Muscle of back (tissue), 3 donors: ENCODE measurements at regions not wholly inside any gene's neighbourhood (a gene's known extent, or its start where the extent isn't known, plus 50 kb on each side); places are given as distances from the start of the nearest gene placed in this dataset.
"Not testable (repeated sequence)": the region's sequence is repeated elsewhere in the genome, so short reads cannot be mapped to it uniquely, and the experiment has no call there.

Source experiments
- DNase-seq, 3 donors: peaks; one replicate each; pipeline versions ENCODE4 v3.0.0 to v3.0.0-alpha.2; 2013

DNA sequence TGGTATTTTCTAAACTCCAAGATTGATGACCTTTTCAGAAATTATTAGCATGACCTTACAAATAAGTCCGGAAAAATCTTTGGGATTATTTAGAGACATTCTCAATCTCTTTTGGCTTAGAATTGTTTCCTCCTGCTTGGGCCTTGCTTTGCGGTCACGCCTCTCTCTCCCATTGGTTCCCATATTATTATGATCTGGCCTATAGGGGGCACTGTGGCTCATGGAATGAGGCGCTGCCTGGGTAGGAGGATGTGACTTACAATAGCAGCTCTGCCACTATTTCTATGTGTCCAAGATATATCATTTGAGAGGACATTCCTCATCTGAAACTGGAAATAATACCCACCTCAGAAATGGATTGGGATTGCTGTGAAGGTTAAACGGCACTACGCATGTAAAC, 464.9 kb downstream of the MFSD1 start:
- peak in 2 of 3 donors; percentile 8 to 12 for DNase-seq

DNA sequence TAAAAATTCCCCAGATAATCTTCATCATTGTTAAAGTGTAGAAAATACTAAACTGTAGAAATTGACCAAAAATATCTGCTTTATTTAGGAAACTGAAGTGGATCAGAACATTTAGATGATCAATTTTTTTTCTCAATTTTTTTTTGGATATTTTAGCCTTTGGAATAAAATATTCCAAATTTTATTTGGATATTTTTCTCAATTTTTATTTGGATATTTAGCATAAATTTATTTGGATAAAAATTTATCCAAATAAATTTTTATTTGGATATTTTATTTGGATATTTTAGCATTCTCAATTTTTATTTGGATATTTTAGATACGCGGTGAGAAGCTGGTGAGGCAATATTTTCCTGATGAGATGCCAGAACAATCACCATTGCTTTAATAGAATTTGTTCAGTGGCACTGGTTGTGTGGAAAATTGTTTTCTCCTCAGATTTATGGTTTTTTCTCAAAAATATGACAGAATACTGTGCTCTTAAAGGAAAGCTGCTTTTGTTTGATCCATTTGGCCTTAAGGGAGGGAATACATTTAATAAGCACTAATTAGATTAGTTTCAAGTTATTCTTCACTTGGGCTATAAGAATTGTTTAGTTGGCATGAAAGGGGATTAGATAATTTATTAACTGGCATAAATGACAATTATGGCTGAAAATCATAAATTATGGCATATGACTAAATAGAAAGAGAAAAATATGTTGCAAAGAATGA, 470.1 kb downstream of the MFSD1 start:
- no peak for DNase-seq

DNA sequence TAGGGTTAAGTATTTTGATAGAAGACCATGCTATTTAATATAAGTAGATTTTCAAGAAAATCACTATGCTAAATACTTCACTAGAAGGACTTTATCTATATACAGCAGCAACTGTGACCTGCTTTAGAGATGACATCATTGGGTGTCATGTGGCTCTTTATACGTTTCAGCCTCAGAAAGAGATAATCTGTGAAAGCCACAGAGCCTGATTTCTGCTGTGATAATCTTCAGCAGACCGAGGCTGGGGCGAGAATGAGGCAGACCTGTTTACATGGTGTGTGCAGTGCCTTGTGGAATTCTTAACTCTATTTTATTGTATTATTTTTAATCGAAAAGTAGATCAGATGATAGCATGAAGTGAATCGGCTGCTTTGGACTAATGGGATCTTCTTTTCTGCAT, 471.2 kb downstream of the MFSD1 start:
- no peak for DNase-seq

DNA sequence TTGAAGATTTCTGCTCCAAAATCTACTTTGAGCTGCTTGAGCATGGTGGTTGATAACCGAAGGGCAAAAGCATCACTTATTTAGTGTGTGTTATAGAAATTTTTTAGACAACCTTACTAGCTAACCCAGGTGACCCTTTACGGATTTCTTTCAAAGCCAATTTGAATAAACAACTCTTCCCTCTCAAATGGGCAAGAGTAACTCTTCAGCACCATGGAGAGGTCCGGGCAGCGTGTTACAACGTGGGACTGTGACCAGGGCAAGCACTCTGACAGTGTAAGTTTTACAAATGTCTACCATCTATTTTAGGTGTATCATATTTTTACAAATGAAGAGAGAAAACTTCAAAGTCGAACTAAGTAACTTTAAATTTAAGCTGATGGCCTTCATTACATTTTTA, 471.8 kb downstream of the MFSD1 start:
- DNase-seq: peak; percentile 32 to 65 (median 58)

DNA sequence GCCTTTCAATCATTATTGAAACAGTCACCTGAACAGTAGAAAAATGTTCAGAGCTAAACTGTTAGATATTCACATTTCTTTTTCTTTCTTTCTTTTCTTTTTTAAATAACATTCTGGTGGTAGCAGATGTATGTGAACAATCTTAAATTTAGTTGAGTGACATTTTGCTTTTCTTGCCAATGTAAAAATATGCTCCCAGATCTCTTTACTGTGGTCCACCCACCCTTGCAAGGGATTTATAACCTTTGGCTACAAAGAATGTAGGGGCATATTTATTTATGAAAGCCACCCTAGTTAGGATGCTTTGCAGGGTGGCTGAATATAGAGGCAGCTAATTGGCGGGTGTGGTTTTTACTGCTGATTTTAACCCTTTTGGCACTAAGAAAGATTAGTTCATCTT, 473.9 kb downstream of the MFSD1 start:
- no peak for DNase-seq

DNA sequence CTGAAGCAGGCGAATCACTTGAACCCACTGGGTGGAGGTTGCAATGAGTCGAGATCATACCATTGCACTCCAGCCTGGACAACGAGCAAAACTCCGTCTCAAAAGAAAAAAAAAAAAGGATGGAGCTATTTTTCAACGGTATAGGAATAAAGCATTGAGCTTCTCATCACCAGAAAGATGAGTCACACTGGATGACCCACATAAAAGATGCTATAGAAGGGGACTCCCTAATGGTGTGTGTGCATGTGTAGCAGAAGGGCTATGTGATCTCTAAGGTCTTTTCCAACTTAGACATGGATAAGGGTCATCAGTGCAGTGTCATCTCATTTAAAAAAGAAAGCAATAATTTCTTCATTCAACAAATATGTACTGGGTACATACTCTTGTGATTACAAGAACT, 476.0 kb downstream of the MFSD1 start:
- no peak for DNase-seq

DNA sequence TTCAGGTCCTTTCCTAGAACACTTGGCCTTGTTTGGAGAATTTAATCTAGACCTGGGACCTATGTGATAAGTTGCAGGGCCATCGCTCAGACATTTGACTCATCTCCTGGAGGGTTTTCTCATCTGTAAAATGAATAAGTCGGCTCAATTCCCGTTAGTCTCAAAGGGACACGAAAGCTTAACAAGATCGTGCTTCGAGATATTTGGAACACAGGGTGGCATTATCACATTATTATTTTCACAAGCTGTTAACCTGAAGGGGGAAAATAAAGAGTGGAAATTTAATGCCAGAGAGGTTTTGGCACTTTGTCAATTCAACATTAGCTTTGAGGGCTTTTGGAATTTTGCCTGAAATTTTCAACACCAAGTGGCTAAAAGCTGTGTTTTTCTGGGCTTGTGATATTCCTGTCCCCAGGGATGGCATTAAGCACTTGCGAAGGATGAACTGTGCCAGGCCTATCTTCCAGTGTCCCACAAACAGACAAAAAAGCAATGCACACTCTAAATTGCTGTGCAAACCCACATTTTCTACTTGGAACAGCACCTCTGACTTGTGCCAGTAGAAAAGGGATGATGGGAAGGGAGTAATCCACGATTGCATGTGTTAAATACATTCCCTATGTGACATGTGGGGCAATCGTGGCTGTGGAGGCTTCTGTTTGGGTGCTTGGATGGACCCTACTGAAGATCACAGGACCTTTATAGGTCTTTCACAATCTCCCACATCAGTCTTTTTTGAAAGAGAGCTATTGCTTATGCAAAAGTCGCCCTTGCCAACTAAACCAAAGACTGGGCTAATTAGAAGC, 478.7 kb downstream of the MFSD1 start:
- DNase-seq: no peak

DNA sequence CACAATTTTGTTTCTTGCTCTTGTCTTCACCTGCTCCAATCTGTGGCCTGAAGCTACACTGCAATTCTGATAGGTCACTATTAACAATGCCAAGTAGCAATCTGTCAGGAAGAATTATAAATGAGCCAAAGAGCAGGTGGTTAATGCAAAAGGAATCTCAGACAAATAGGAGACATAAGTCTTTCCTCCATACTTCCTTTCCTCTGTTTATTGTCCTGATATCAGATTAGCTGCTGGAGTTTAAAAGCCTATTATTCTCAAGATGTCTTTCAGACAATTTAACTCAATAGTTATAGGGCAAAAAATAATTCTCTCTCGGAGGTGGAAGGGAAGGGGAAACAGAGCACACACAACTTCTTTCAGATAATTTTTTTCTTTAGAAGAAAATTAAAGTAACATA, 491.6 kb downstream of the MFSD1 start:
- no peak for DNase-seq

DNA sequence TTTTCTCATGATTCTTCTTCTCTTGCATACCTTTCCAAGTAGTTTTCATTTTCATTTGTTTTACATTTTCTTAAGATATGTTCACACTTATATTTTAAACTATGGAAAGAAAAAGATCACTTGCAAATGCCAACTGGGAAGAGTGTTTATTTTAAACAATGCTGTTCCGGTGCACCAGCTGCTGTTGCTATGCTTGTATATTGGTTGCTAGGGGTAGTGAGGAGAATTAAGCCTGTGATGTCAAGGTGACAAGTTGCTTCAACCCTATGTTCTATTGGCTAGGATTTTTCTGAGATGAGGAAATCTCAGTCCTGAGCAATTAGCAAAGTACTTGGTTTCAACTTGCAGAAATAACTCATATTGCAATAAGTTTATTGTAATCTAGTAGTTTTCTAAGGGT, 500.1 kb downstream of the MFSD1 start:
- DNase-seq: no peak

DNA sequence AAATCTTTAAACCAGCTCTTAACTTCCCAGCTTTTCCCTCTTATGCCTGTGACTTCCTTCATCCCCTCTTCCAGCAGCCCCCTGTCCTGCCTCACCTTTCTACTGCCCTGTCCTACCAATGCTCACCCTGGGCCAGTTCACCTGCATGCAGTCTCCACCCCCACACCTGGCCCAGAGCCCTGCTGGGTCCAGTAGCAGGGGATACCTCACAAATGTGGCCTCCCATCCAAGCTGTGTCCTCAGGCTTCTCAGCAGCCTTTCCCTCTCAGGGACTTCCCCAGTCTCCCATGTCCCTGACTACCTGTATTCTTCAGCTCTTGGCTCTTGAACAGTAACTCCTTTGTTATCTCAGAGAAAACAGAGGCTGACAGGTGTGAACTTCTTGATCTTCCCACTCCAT, 503.2 kb downstream of the MFSD1 start:
- DNase-seq: no peak

DNA sequence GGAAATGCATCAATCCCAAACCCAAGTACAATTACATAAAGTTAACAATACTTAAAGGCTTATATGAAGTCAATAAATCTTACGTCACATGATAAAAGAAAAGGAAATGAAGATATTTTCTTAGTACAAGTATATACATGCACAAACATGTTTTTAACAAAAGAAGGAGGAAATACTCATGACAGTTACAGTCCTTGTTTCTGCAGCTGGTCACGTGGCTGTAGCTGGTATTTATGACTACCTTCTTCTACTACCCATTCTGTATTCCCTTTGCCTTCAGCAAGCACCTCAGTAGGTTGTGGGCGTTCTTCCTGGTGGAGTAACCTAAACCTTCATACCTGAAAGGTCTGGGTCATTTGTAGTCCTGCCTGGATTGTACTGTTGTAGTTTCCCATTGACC, 514.9 kb downstream of the MFSD1 start:
- DNase-seq: not testable (repeated sequence)

DNA sequence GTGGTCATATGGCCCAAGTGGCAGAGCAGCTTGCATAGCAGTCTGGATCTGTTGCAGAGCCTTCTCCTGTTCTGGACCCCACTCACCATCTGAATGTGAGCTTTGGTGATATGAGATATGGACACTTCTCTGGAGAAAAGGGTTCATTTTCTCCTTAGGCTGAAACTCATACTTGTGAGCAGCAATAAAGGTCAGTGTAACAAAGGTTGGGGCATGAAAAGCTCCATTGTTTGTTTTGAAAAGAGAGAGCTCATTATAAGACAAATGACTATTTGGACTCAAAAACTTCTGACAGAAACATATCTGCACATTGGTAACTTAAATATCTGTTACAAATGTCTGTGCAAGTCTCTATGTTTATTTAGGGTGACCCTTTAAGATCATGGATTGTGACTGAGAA, 517.3 kb downstream of the MFSD1 start:
- no peak for DNase-seq

DNA sequence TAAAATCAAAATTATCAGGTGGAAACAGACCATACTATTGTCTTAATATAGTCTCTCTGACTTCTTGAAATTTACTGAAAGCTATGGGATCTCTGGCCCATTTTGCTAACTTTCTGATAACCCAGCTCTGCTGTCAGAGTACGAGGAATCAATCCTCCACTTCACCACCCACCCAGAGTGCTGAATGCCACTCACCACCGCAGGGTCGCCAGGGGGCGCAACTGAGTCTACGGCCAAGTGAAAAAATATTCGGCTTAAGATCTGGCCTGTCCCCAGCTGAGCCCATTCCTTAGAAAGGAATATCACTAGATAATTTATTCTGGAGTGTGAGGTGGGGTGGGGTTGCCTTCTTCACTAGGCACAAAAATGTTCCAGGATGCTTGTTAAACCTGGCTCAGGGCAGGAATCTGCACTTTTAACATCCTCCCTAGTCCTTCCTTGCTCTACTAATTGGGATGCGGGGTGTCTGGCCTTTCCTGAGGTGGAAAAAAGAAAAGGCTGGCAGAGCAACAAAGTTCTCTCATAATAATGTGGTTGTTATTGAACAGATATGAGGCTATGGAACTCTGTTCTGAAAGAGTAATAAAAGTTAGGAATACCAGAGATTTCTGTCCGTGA, 520.6 kb downstream of the MFSD1 start:
- DNase-seq: peak; percentile 0 to 6 (median 3)

DNA sequence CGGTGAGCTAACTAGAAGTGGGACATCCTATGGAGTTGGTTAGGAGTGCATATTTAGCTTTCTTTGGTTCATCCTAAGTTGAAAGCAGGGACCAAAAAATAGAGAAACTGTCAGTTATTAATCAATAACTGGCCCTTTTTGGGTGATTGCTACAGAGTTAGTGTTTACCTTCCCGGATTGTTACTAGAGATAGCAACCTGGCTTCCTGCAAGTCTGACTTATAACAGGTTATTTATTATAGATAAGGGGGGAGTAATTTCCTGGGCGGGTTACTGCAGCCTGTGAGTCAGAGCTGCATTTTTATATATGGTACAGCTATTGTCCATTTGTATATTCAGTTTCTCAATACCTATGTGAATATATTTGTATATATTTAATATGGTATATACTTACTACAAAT, 522.0 kb downstream of the MFSD1 start:
- no peak for DNase-seq

DNA sequence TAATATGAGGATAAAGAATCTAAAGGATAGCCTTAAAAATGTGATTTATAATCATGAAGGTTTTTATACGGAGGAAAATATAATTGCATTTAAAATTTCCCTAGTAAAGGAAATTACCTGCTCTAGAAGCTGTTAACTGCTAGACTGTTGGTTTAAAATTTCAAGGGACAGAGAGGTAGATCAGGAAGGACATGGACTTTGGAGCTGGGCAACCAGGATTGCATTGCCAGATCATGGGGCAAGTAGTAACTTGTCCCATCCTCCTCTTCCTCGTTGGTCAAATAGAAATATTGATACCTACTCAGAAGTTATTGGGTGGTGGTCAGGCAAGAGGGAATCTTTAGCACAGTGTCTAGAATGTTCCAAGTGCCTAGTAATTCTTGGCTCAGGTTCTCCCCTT, 525.1 kb downstream of the MFSD1 start:
- DNase-seq: no peak

DNA sequence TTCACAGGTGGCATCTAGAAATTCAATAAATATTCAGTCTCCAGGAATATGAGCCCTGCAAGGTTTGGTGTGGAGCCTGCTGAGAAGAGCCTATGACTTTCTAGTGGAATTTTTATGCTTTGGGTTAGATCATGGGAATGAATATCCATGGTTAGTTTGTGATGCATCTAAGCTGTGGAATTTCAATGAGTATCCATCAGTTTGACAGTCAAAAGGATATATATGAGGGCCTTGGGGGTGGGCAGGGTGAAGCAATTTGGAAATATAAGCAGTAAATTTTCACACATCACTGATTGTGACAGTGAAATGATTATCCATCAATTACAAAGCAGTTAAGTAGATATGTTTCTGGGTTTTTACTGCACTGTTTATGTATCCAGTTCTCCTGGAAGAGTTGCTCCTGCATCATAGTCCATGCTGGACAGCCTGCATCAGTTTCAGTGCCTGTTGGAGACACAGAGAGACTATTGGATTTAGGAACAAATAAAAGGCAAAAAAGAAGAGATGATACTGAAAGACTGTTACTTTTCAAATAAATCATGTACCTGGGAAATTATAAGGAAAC, 530.8 kb downstream of the MFSD1 start:
- DNase-seq: no peak

DNA sequence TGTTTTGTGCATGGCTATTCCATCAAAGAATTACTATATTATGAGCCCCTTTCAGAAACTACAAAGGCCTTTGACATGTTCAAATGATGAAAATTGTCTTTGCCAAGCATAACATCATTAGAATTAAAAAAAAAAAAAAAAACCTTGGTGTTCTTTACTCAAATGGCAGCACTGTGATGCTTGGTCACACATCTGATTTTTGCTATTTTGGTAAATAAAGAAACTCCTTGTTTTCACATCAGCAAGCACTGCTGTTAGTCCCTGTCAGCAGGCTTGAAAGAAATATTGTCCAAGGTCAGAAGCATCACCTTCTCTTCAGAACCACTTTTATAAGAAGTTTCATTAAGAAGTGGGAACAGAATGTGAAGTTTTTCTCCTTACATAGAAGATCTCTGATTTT, 537.3 kb downstream of the MFSD1 start:
- DNase-seq: no peak

DNA sequence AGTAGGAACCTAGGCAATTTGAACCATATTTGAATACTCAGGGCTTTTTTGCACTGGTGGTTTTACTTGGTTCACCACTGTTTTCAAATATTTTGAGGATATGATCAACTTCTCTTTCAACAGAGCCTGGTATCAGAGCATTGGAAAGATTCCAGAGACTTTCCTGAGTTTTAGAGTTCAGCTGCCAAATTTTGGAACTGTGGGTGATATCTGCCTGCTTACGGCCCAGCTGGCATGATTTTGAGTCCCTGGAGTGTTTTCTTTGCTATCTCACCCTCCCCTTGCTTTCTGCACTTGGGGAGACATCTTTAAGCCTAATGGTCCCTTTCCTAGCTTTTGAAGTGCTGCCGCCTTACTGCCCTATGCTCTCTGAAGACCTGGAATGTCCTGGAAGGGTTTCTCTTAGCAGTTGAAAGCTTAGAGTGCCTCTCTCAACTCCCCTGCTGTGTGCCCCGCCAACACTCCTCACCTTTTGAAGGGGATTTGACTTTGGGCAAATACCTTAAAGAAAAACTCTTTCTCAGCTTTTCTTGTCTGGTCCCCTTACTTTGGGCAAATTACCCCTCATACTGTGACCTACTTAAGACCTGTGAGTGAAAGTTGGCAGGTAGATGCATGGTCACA, 539.1 kb downstream of the MFSD1 start:
- DNase-seq: no peak

DNA sequence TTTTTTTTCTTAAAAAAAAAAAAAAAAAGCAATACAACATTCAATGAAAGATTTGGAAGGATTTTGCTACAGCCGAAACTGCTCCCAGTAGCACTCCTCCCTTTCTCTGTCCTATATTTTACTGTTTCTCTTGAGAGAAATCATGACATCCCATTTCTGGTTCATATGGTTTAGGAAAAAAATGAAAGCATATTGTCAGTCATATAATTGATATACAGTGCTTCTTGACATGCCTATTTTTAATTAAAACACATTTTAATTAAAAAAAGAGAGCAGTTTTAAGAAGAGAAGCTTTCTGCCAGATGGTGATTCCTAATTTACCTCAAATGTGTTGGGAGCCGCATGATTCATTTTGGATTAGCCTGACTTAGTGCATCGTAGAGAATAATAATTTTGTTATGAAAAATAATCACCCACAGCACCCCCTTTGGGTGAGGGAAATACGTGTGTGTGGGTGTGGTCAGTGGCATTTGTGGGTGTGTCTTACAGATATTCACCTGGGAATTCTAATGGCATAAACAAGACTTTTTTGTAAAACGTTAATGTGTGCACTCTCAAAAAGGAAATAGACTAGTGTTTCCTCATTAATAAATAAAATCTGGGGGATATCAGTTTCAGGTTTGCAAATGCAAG, 544.5 kb downstream of the MFSD1 start:
- no peak for DNase-seq

DNA sequence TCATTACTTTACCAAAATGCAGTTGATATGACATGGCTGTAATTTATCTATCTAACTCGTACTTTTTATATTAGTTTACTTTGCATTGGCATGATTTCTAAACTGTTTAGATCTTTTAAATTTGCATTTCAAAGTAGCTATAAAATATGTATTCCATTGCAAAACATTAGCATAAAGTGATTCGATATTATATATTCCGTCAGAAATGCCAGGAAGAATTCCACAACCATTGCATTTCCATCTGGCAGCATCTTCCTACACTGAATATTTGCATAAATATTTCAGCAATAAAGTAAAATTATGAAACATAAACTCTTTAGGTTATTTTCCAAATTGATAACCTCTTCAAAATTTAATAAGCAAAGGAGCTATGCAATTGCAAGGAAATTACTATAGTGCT, 546.6 kb downstream of the MFSD1 start:
- no peak for DNase-seq

DNA sequence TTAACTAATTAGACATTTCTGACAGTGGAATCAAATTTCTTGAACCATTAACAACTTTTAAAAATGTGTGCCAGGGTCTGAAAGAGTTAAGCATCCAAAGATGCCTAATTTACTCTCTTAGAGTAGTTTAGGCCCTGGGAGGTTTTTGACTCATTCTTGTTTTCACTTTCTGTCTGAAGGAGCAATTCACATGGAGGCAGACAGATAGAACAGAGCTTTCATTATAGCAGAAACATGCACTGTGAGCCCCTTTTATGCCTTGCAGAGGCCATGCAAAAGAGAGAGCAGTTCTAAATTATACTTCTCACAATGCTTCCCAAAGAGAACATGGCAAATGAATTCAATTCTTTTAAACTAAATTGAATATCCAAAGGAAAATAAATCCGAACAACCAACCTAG, 554.8 kb downstream of the MFSD1 start:
- no peak for DNase-seq

DNA sequence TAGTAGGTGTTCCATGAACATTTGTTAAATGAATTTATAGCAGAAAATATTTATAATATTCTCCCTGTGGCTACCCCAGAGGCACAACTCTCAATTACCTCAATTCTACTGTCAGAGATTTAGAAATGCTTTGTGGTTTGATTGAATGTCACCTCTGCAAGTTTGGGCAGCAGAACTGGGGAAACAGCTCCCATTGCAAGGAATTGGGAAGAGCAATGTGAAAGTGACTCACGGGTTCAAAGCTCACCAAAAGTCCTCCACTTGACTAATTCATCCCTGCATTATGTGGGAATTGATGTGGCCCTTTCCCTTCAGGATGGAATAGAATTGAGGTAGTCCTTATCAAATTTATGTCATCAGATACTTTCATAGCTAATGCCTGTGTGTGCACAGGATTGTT, 562.7 kb downstream of the MFSD1 start:
- DNase-seq: no peak
